ENCODE measurements at regions not wholly inside any gene's neighbourhood (a gene's known extent, or its start where the extent isn't known, plus 50 kb on each side); places are given as distances from the start of the nearest gene placed in this dataset.

- peak; percentile 77 for DNase-seq
Measured at GRCh38 chr22:44423556-44424358, 74.3 kb downstream of the RTL6 start.

DNA sequence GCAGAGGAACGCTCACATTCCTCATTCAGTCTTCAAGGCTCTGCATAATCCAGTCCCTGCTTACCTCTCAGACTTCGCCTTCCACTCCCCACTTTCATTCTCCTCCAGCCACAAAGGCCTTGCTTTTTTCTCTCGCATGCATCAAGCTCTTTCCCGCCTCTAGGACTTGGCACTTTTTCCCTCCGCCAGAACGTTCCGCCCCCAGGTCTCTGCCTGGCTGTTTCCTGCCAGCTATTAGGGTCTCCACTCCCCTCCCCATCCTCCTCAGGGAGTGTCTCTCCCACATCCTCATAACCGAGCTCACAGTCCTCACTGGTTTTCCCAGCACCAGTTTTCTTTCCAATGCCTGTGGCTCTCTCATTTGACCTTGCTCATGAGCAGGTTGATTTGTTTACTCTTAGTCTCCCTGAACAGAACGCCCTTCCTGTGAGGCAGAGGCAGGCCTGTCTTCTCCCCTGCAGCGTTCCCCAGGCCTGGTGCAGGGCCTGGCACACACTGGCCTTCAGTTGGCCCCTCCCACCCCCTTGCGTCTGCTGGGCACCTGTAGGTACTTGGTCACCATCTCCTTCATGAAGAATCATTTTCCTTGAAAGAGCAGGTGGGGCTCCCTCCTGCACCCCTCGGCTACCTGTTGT lies 75.2 kb downstream of the RTL6 start:
- DNase-seq: peak; percentile 80

DNA sequence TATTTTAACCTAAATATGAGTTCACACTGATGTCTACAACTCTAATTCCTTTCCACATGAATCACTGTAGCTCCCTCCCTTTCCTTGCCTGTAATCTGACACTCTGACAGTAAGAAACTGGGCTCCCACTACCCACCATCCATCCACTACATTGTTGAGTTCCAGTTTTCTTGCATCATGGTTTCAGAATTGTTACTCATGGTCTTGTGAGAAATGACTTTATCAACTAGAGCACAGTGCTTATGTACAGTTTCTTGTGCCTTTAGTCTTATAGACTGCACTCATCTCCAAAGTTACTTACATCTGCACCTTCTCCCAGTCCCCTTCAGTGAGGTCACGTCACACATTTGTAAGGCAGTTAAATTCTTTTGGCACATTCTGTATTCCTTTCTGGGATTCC lies 78.6 kb downstream of the RTL6 start:
- no peak for DNase-seq

DNA sequence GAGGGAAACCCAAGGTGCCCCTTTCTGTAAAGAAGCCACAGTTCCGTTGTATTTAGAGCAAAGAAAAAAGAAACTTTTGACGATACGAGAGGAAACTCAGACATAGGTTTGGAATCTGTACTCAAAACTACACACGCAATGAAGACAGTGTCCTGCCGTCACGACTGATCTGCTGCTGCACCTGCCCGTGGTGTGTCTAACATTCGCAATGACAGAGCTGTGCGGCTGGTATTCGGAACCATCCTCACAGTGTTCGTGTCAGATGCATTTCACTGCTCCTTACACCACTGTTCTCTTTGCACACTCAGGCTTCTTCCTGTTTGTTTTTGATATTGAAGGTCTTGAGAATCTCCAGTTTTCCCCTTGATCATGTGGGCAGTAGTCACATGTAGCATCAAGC lies 84.8 kb downstream of the RTL6 start:
- DNase-seq: no peak

DNA sequence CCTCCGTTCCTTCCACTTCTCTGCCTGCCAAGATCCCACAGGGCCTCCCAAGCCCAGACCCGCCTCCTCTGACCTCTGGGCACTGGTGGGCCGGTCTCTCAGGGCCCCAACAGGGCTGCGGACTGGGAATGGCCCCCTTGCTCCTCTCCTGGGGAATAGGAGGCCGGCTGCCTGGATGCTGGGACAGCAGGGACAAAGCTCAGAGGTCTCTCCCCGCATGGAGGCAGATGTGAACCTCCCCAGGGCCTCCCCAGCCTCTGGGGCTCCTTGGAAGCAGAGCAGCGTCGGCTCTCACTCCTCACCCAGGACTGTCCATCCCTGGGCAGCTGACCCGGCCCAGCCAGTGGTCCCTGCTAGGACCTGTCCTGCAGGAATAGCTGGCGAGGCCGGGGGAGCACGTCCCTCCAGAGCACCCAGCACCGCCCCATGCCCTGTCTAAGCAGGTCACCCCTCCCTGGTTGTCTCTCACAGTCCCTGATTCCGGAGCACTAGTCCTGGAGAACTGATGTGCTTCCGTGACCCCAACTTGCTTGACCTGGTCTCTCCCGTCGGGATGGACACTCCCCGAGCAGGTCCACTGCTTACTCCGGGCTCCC lies 85.8 kb downstream of the RTL6 start:
- no peak for DNase-seq

DNA sequence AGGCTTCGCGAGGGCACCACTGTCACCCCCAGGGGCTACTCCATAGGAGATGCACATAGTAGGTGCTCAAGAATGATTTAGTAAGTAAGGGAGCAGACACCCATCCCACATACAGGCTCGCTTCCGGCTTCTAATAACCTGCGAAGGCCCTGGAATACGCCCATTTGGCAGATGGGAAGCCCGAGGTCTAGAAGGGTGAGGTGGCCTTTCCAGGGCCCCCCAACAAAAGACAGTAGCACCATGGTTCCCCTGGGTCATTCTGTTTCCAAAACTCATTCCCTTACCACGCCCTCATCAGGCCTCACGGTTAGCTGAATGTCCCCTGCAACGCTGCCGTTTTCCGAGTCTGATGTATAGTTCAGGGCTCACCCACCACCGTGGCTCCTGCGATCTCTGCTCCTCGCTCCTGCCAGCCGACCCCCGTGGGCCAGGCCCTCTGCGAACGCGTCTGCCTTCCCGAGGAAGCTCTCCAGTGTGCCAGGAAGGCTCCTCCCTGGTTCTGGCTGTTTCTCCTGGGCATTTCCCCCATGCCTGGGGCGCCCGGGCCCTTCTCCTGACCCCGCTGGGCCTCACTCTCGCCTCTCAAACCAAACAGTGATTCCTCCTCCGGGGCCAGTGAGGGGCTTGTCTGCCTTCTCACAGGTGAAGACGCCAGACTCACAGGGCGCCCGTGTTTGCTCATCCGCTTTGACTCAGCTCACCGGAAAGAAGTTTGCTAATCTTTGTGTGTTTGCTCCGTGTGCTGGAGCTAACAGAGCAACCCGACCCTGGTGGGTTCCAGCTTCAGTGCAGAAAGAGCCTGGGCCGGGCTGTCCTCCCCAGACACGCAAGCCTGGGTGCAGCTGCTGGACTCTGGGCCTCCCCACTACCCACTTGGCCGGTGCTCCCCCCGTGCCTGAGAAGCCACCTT lies 86.6 kb downstream of the RTL6 start:
- DNase-seq: no peak

- peak; percentile 39 for DNase-seq
Measured at GRCh38 chr22:44410451-44410991, 87.5 kb downstream of the RTL6 start.

GRCh38 chr22:44409974-44410316 lies 88.1 kb downstream of the RTL6 start:
- DNase-seq: no peak

GRCh38 chr22:44409211-44409973 lies 88.6 kb downstream of the RTL6 start:
- peak; percentile 35 for DNase-seq

GRCh38 chr22:44408829-44409192 lies 89.2 kb downstream of the RTL6 start:
- DNase-seq: no peak

DNA sequence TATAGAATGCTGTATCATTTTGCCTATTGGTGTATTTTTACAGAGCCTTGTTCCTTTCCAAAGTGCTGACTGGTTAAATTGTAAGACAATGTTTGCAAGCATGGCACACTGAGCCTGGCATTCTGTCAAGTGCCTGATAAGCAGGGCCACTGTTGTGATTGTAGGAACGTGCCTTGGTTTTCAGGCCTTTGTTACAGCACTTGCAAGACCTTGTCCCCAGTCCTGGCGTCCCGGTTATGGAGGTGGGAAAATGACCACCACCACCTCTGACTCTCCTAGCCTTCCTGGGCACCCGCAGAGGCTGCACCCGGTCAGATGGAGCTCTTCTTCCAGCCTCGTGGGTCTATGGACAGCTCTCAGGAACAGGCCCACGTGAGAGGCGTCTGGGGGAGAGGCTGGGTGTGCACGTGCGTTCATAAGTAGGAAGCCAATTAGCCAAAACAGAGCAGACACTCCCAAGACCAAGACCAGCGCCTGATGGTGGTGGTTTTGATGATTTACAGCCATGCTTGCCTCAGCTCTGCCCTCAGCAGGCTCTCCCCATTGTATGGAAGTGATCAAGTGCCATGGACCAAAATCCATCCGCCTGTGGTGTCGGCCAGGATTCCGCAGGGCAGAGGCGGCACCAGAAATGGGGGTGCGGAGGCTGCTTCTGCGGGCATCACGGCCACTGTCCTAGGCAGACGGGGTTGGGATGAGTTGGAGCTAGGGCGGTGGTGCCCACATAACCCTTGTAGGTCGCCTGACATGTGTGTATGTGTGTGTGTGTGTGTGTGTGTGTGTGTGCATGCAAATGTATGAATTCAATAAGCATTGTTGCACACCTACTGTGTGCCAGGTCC lies 89.8 kb downstream of the RTL6 start:
- DNase-seq: no peak

- DNase-seq: no peak
Measured at GRCh38 chr22:44407171-44407986, 90.7 kb downstream of the RTL6 start.

DNA sequence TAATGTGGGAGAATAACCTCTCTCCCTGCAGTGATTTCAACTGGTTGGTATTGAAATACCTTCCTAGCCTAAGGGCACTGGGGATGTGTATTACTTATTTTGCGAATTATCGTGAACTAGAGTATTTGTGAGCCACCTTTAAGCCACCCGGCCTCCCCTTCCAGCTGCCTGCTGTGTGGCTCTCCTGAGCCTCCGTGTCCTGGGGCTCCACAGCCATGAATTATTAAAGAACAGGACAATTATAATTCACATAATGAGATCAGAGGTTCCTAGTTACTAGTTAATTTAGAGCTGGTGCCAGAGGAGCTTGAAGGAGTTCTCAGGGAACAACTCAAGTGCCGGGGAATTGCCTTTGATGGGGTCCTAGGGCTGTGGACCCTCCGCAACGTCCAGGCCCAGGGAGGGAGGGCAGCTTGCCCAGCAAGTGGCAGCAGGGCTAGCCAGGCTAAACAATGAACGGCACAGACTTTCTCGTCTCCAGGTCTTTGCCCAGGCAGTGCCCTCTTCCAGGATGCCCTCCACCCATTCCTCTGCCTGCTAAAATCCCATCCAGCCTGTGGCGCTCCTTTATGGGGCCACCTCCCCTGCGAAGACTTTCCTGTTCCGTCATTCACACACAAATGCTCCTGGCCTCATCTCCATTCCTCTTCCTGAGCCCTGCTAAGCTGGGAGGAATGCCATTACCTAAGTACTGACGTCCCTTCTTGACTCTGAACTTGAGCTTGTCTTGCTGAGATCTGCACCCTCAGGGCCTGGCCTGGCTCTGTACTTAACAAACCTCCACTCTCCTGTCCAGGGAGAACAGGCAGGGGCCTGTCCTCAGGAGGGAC lies 91.5 kb downstream of the RTL6 start:
- no peak for DNase-seq

GRCh38 chr22:44405661-44406060 lies 92.4 kb downstream of the RTL6 start:
- DNase-seq: no peak

- no peak for DNase-seq
Measured at GRCh38 chr22:44404341-44405020, 91.7 kb upstream of the SHISAL1 start.

GRCh38 chr22:44403602-44404329 lies 91.0 kb upstream of the SHISAL1 start:
- no peak for DNase-seq

DNA sequence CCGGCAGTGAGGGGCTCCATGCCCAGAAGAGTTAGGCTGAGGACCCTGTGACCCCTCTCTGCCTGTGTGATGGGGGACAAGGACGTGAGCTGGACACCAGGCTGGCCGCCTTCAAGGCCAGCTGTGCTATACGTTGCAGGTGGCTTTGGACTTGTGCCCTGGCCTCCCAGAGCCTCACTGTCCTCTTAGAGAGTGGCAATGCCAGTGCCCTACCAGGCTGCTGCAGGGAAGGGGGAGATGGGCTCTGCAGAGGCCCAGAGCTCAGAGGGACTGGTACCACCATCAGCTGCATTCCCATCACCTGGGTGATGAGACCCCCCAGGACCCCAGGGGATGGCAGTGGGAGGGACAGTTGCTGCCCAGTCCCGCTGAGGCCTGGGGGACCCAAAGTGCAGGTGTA lies 90.4 kb upstream of the SHISAL1 start:
- no peak for DNase-seq

All from NCI-H69 (cell line).